GM19025 (cell line): ENCODE measurements at regions not wholly inside any gene's neighbourhood (a gene's known extent, or its start where the extent isn't known, plus 50 kb on each side); places are given as distances from the start of the nearest gene placed in this dataset.

Source experiments
- ATAC-seq: cut with Tn5 transposase; IDR thresholded peaks from one replicate; pipeline ENCODE4 v1.9.1; 2021; ENCODE audit warnings: mild to moderate bottlenecking, low read depth, moderate library complexity; ENCODE audit not compliant: unreplicated experiment

DNA sequence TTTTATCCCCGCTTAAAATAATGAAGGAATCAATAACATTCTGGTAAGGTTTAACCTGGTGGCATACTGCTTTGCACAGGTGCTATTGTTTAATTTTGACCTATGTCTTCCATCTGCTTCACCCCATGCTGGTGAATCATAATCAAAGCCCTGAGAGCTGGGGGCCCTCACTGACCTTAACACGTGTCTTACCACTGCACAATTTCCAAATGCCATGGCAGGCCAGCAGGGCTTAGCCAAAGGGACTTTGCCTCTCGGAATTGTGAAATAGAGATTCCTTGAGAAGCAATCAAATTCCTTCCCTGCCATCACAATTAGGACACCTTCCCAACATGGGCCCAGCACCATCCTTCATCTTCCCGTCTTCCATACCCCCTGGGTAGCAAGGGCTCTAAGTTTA lies 242.6 kb upstream of the THBS1 start:
- ATAC-seq, result no peak

GRCh38 chr15:39340903-39341645 lies 239.8 kb upstream of the THBS1 start:
- ATAC-seq, result no peak

GRCh38 chr15:39344662-39345141 lies 236.2 kb upstream of the THBS1 start:
- no peak for ATAC-seq

GRCh38 chr15:39345176-39345575 lies 235.7 kb upstream of the THBS1 start:
- no peak for ATAC-seq

DNA sequence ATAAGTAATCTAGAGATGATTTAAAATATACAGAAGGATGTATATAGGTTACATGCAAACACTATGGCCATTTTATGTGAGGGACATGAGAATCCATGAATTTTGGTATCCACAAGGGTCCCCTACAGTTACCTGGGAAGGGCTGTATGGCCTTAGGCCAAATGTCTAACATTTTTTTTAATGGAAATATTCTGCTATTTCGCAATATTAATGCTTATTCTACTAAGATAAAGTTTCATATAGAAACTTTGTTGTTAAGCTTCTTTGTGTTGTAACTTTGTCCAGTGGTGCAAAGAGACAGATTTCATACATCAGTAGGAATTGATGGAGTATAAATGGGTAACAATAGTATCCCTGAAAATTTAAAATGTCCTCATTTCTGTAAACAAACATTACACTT lies 233.4 kb upstream of the THBS1 start:
- no peak for ATAC-seq

GRCh38 chr15:39350785-39351184 lies 230.1 kb upstream of the THBS1 start:
- no peak for ATAC-seq

- ATAC-seq, result no peak
Observed at GRCh38 chr15:39354189-39354588, 226.7 kb upstream of the THBS1 start.

GRCh38 chr15:39357480-39358268 lies 223.2 kb upstream of the THBS1 start:
- ATAC-seq, result no peak

GRCh38 chr15:39358441-39359041 lies 222.3 kb upstream of the THBS1 start:
- no peak for ATAC-seq

- no peak for ATAC-seq
Observed at GRCh38 chr15:39359771-39360170, 221.1 kb upstream of the THBS1 start.

DNA sequence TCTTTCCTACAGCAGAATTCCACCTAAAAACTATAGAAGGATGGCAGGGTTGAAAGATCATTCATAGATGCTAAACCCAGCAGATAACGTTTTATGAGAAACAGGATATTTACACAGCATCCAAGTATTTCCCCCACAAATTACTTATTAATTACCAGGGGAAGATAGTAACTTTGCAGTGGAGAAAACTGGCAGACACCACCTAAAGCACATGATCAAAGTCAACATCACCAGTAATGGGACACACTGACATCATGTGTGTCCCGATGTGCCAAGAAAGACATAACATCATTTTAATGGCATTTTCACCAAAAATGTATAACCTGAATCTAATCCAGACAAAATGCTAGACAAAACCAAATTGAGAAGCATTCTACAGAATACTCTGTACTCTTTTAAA lies 220.4 kb upstream of the THBS1 start:
- no peak for ATAC-seq

GRCh38 chr15:39361497-39361896 lies 219.4 kb upstream of the THBS1 start:
- ATAC-seq, result no peak

DNA sequence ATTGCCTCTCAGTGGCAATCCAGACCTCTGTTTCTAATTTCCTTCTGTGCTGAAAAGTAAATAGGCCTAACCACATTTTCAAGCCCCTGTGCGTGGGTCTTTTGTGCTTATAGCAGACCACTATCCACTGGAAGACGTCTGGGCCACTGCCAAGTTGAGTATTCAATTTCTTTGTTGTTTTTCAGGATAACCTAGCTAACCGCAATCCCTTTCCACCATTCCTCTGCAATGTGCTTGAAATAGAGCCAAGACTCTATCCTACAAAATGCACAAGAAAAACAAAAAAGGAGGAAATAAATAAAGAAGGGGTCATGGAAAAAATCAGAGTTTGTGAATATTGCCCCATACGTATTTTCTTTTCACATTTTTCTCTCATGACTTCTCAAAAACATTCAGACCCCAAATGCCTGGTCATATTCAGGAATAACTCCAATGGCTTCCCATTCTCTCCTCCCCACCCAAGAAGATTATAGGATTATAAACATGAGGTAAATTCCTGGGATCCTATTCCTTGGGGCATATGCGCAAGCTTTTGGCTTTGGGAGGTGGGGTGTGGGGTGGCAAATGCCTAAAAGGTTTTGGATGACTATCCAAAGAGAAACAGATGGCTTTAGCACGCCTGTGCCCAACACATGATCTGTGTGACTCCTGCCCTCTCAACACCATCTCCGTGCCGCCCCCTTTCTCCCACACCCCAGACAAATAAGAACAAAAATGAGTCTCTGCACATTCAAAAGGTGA lies 217.9 kb upstream of the THBS1 start:
- ATAC-seq, result no peak

DNA sequence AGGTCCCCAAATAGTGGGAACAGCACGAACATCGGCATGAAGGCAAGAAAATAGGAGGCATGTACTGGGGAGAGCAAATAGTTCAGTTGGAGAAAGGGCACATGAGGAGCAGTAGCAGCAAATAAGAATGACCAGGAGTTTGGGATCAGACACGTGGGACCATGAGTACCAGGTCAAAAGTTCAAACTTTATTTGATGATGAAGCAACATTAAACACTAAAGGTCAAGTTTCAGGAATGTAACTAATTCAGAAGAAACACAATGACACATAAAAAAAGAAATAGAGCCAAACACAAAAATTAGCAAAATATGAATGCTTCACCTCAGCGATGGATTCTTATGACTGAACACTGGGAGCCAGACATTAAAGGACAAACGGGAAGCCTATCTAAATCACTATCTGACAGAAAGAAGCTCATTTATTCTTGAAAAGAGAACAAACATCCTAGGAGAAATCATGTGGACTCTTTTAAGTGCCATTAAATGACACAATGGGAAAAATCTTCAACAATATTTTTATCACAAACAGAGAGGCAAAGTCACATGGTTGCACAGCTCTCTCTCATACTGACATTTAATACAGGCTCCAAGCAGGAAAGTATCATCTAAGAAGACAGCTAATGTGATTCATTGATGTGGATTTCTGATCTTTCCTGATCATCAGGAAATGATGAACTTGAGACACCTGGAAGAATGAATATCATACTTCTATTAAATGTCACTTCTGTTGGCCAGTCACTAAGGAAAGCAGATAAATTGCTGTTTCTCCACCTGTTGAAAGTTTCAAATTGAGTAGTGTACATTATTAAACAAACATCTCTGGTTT lies 216.9 kb upstream of the THBS1 start:
- ATAC-seq, result no peak

GRCh38 chr15:39364721-39365120 lies 216.2 kb upstream of the THBS1 start:
- no peak for ATAC-seq

GRCh38 chr15:39365161-39365560 lies 215.7 kb upstream of the THBS1 start:
- ATAC-seq, result no peak

DNA sequence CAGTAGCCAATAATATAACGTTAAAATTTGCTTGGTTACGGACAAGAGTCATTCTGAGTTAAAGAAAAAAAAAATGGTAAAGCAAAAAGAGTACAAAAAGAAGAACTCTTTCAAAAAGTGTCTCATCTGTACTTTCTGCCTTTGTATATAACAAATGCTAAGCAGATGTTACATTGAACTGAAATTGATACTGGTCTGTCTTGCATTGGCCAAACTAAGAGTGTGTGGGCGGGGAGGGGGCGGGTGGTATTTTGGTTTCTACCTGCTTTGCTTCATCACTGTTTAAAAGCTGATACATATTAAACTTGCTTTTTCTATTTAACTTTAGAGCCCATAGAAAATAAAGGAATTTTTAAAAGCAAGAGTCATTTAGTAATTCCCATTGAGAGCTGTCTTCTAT lies 215.0 kb upstream of the THBS1 start:
- ATAC-seq, result no peak

DNA sequence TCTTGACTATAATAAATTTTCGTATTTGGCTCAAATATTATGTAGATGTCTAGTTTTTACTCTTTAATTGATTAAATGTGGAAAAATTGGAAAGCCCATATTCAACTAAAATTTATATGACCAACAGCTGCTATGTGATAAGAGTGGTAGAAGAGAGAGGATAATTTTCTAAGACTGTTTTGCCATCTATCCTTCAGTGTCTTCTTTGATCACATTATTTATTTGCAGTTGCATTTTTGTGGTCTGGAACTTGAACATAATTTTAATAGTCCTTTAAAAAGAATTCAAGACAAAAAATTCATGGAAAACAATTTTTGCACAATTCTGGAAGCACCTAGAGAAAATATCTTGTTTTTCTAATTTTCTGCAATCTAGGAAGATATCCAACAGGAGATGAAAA lies 213.3 kb upstream of the THBS1 start:
- no peak for ATAC-seq

GRCh38 chr15:39369768-39370167 lies 211.1 kb upstream of the THBS1 start:
- ATAC-seq, result no peak

DNA sequence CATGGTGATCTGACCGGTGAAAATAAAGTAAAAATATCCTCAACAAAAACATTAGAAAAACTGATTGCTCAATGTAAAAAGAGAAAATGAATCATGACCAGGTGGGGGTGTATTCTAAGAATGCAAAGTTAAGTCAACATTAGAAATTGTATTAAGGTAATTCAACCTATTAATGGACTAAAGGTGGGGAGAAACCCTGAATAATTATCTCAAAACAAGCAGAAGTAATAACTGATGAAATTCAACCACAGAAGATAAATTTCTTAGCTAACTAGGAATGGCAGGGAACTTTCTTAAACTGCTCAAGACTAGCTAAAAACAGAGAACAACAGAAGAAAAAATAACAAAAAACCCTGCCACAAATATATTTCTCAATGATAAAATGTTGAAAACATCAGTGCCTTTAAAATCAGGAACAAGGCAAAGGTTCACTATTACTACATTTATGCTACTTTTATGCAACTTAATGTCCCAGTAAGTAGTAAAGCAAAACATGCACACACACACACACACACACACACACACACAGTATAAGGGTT lies 204.4 kb upstream of the THBS1 start:
- no peak for ATAC-seq
